Heart left ventricle (tissue), 16 donors: ENCODE measurements at regions not wholly inside any gene's neighbourhood (a gene's known extent, or its start where the extent isn't known, plus 50 kb on each side); places are given as distances from the start of the nearest gene placed in this dataset.

Experiments used
- ATAC-seq, 4 donors: fragments of 200-7000 bp; cut with Tn5 transposase; one replicate each; pipeline ENCODE4 v1.9.1; 2020 to 2022; ENCODE audit warnings: moderate library complexity in 4 of 4, mild to moderate bottlenecking in 3 of 4, moderate number of reproducible peaks in 1 of 4
- DNase-seq, 5 donors: peaks; one replicate each; pipeline ENCODE4 v3.0.0-alpha.2; 2020
- H3K27ac ChIP-seq, 12 donors: fragments of 200-600 bp; sonication (generic) in 4 of 12; one replicate each; pipeline versions ENCODE4 v1.5.0 to v1.8.0; 2016 to 2022; ENCODE audit warnings: mild to moderate bottlenecking in 2 of 12
- H3K27me3 ChIP-seq, 9 donors: fragments of 200-600 bp; sonication (generic) in 2 of 9; one replicate each; pipeline versions ENCODE4 v1.5.1 to v1.8.0; 2016 to 2022; ENCODE audit warnings: mild to moderate bottlenecking in 3 of 9
- H3K36me3 ChIP-seq, 9 donors: fragments of 200-600 bp; sonication (generic) in 2 of 9; one replicate each; pipeline versions ENCODE4 v1.5.0 to v1.8.0; 2018 to 2022; ENCODE audit warnings: mild to moderate bottlenecking in 2 of 9
- H3K4me1 ChIP-seq, 12 donors: fragments of 200-600 bp; sonication (generic) in 4 of 12; one replicate each; pipeline versions ENCODE4 v1.5.0 to v1.8.0; 2016 to 2022; ENCODE audit warnings: mild to moderate bottlenecking in 3 of 12
- H3K4me3 ChIP-seq, 12 donors: fragments of 200-600 bp; sonication (generic) in 4 of 12; one replicate each; pipeline versions ENCODE4 v1.5.0 to v1.8.0; 2017 to 2022; ENCODE audit warnings: mild to moderate bottlenecking in 9 of 12, moderate library complexity in 4 of 12
- H3K9me3 ChIP-seq, 12 donors: fragments of 200-600 bp; sonication (generic) in 4 of 12; one replicate each; pipeline versions ENCODE4 v1.5.0 to v1.8.0; 2016 to 2022; ENCODE audit warnings: mild to moderate bottlenecking in 1 of 12
- POLR2A ChIP-seq, 2 donors: fragments of 450-650 bp; IDR thresholded peaks; one replicate each; pipeline ENCODE4 v1.6.1; 2017; ENCODE audit warnings: antibody characterized with exemption in 2 of 2, mild to moderate bottlenecking in 2 of 2, moderate library complexity in 2 of 2
- WGBS, 4 donors: extraction: QIAGEN DNeasy Blood & Tissue Kit in 2 of 4; methylation state at CpG; one replicate each; pipeline versions ENCODE4 v1.1.5 to v1.1.7; 2013 to 2018; 5-methylcytosine and 5-hydroxymethylcytosine counted together
- intact Hi-C, 10 donors: fragments of 100-400 bp; cut with DNase I; formaldehyde crosslinking; loops; one replicate each; pipeline versions ENCODE4 v1.11.1 to v1.14.2; 2022
- TF ChIP-seq, protein P1 (sequence below), 12 donors: fragments of 200-600 bp; sonication (generic) in 4 of 12; IDR thresholded peaks; one replicate each; pipeline versions ENCODE4 v1.5.0 to v1.8.0; 2018 to 2022; ENCODE audit warnings: antibody characterized with exemption in 12 of 12, mild to moderate bottlenecking in 5 of 12
- donor health status: ischemic (EF 13 %, LVEDD 7.1; RV severe dilation, severe dysfunction).
- donor health status: healthy with polysubstance abuse.
- donor health status: DM: no; HTN: yes; CAD: no.
- donor health status: DM: no; HTN: no; CAD: no.
- donor health status: ischemic (EF 25% LVEDD 6.9; RV normal size, moderate dysfunction).
- donor health status: ischemic (EF 25% LVEDD 5.7; RV mildly dilated, moderate dysfunction).
- donor health status: healthy.
- donor health status: DM: yes; HTN: yes; CAD: no.
- donor health status: ischemic (EF 35%, LVEDD 5.7; RV mildly dilated, moderate dysfunction).
- donor health status: nonischemic (EF 11% LVEDD 7.7; RV severe dilation, severe dysfunction).
- donor health status: DM: yes; HTN: yes; CAD: no.
- donor health status: PGD.
- donor health status: ischemic (EF 29% LVEDD 5.4; RV normal size, mild dysfunction).
- donor health status: nonischemic (EF 23%, LVEDD 6.1; RV moderate dilation, normal function).

DNA sequence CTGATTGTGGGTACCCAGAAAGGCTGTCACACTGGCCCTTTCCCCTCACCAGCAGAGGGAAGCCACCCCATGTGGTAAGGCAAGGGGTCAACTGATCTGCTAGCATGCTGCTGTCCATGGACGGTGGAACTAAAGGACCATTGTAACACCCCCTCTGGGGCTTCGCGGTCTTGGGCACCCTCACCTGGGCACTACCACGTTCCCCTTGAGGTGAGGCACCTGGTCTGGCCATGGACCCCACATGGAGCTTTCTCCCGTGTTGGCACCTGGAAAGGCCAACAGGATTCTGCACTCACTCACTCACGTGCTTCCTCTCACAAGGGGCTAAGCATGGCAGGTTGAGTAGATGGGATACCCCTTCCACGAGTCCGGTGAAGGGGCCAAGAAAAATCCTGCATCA, 72.0 kb upstream of the RFX3 start:
- H3K9me3 ChIP-seq = no peaks in the 10 kb centered on the region
- intact Hi-C loops = no loop called here
- no peak for ATAC-seq
- no peaks in the 10 kb centered on the region for H3K27me3 ChIP-seq
- no peaks in the 10 kb centered on the region for H3K4me1 ChIP-seq
- no peak for TF ChIP-seq POLR2A (IDR thresholded peaks at IDR 0.05)
- TF ChIP-seq, protein P1, sequence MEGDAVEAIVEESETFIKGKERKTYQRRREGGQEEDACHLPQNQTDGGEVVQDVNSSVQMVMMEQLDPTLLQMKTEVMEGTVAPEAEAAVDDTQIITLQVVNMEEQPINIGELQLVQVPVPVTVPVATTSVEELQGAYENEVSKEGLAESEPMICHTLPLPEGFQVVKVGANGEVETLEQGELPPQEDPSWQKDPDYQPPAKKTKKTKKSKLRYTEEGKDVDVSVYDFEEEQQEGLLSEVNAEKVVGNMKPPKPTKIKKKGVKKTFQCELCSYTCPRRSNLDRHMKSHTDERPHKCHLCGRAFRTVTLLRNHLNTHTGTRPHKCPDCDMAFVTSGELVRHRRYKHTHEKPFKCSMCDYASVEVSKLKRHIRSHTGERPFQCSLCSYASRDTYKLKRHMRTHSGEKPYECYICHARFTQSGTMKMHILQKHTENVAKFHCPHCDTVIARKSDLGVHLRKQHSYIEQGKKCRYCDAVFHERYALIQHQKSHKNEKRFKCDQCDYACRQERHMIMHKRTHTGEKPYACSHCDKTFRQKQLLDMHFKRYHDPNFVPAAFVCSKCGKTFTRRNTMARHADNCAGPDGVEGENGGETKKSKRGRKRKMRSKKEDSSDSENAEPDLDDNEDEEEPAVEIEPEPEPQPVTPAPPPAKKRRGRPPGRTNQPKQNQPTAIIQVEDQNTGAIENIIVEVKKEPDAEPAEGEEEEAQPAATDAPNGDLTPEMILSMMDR (IDR thresholded peaks at IDR 0.05) = no peak
- DNase-seq = no peak
- 91 to 95% (median 94%) methylated on average over 8 of the region's 8 CpGs for WGBS, 4 donors
- H3K4me3 ChIP-seq = no peak overlapping the region
- no peaks in the 10 kb centered on the region for H3K36me3 ChIP-seq
- no peak overlapping the region for H3K27ac ChIP-seq

DNA sequence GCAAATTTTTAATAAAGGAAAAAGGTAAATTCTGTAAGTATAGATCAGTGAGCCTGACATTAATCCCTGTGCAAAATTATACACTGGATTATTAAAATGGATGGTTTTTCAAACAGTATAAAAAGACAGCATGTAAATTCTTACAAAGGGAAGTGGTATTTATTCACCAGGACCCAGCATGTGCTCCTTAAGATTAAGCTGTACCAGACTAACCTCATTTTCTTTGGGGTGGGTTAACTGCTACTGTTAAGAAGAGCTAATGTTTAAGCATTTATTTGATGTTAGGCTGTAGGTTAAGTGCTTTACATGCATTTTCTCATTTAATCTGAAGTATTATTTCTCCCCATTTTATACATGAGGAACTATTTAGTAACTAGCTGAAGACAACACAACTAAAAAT, 60.3 kb upstream of the RFX3 start:
- no peak overlapping the region for H3K27ac ChIP-seq
- intact Hi-C loops = no loop called here
- ATAC-seq (no peak), DNase-seq (no peak)
- no peak overlapping the region for H3K4me3 ChIP-seq
- H3K9me3 ChIP-seq = peaks cover 0 to 50% (median 9%) of the 10 kb centered on the region in 12 donors
- H3K36me3 ChIP-seq = no peaks in the 10 kb centered on the region
- no peak for TF ChIP-seq POLR2A (IDR thresholded peaks at IDR 0.05)
- TF ChIP-seq, protein P1 (IDR thresholded peaks at IDR 0.05) = no peak
- H3K4me1 ChIP-seq = no peaks in the 10 kb centered on the region
- no peaks in the 10 kb centered on the region for H3K27me3 ChIP-seq

DNA sequence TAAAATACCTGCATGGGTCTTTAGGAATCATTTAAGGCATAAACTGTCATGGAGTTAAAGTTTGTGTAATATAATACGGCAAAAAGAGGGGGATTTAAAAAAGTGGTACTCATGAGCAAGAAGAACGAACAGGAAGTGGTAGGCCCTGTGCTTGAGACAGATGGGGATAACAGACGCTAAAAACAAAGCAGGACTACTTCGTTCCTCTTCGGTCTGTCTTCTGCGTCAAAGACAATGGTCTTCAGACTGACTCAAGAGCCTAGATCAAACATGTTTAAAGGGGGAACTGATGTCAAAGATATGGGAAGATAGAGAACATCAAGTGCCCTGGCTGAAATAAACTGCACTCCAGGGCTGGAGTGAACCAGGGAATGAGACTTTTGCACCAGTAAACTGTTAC, 59.8 kb upstream of the RFX3 start:
- Histone ChIP-seq H3K27ac (no peak overlapping the region), H3K36me3 (no peaks in the 10 kb centered on the region), H3K9me3 (peaks cover 0 to 54% (median 9%) of the 10 kb centered on the region in 12 donors), H3K27me3 (no peaks in the 10 kb centered on the region), H3K4me3 (no peak overlapping the region), H3K4me1 (no peaks in the 10 kb centered on the region)
- intact Hi-C loops = no loop called here
- no peak for ATAC-seq
- no peak for TF ChIP-seq POLR2A (IDR thresholded peaks at IDR 0.05)
- TF ChIP-seq, protein P1 (IDR thresholded peaks at IDR 0.05) = no peak
- 63 to 78% (median 72%) methylated on average over 6 of the region's 6 CpGs for WGBS, 4 donors
- DNase-seq = no peak

DNA sequence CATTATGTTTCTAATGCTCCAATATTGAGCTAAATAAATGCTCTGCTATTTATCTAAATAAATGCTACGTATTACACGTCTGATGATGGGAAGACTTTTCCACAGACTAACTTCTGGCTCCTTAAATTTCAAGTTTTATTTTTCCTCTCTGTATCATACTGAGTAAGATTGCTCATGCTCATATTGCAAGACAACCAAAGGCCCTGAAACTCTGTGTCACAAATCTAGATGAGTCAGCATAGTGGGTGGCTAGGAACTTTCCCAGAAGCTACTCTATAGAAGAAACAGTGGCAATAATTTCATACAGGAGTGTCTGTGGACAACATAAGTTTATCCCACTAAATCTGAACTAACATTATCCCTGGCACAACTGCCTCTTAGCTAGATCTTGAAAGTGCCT, 53.0 kb upstream of the RFX3 start:
- Histone ChIP-seq H3K9me3 (peaks cover 0 to 49% (median 16%) of the 10 kb centered on the region in 12 donors), H3K27me3 (no peaks in the 10 kb centered on the region), H3K36me3 (no peaks in the 10 kb centered on the region), H3K4me1 (peaks cover 0 to 5% (median 0%) of the 10 kb centered on the region in 12 donors), H3K27ac (no peak overlapping the region), H3K4me3 (no peak overlapping the region)
- no peak for DNase-seq
- ATAC-seq = no peak
- intact Hi-C loops = loop anchor here in 1 of 10 donors (5.0 kb wide), 1 partner anchor 41 kb away; no protein-coding TSS in a partner anchor
- TF ChIP-seq, protein P1 (IDR thresholded peaks at IDR 0.05) = no peak
- no peak for TF ChIP-seq POLR2A (IDR thresholded peaks at IDR 0.05)
- WGBS, 4 donors = 97 to 99% (median 98%) methylated on average over 2 of the region's 2 CpGs
